ENCODE measurements at regions not wholly inside any gene's neighbourhood (a gene's known extent, or its start where the extent isn't known, plus 50 kb on each side); places are given as distances from the start of the nearest gene placed in this dataset.

DNA sequence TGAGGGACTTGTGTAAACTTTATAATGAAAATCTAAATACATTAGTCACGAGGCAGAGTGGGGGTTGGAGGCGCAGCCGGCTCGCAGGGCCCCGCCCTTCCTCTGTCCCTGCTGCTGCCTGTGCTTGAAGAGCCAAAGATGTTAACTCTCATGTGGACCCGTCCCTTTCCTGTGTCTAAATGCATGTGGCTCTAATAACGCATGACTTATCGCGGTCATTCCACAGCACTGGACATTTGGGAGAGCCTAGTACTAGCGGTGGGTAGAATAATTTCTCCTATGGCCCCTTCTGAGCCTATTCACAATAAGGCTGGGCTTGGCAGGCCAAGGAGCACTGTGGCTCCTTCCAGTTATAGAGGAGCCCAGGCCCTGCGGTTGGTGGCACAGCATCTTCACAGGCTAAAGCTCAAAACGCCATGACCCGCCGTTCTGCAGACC lies 82.3 kb upstream of the SIMC1 start:
- DNase-seq (ENCODE audit: low read depth, low spot score) = no peak
- in situ Hi-C loops (cut with HindIII; ENCODE audit: low sequenced_read_pairs) = no loop called here
- H3K4me3 ChIP-seq (ENCODE audit: low read depth, low read length) = no peak overlapping the region
- TF ChIP-seq, protein P1, sequence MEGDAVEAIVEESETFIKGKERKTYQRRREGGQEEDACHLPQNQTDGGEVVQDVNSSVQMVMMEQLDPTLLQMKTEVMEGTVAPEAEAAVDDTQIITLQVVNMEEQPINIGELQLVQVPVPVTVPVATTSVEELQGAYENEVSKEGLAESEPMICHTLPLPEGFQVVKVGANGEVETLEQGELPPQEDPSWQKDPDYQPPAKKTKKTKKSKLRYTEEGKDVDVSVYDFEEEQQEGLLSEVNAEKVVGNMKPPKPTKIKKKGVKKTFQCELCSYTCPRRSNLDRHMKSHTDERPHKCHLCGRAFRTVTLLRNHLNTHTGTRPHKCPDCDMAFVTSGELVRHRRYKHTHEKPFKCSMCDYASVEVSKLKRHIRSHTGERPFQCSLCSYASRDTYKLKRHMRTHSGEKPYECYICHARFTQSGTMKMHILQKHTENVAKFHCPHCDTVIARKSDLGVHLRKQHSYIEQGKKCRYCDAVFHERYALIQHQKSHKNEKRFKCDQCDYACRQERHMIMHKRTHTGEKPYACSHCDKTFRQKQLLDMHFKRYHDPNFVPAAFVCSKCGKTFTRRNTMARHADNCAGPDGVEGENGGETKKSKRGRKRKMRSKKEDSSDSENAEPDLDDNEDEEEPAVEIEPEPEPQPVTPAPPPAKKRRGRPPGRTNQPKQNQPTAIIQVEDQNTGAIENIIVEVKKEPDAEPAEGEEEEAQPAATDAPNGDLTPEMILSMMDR (IDR thresholded peaks at IDR 0.05; ENCODE audit: low read depth, low read length) = no peak

DNA sequence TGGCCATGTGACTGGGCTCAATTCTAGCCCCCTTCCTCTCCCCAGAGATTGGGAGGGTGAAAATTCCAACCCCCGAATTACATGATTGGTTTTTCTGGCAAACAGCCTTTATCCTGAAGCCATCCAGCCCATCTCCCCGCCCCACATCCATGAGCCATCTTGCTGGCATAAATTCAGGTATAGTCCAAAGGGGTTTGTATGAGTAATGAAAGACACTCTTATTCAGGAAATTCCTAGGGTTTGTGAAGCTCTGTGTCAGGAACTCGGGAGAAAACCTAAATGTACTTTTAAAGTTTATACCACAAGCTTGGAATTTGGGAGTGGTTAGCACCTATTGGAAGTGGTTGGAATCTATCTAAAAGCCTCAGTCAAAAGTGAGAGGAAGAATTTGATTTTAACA lies 80.6 kb upstream of the SIMC1 start:
- in situ Hi-C loops (cut with HindIII; ENCODE audit: low sequenced_read_pairs) = no loop called here
- peak; percentile 72 for DNase-seq (ENCODE audit: low read depth, low spot score)
- TF ChIP-seq, protein P1 (IDR thresholded peaks at IDR 0.05; ENCODE audit: low read depth, low read length) = no peak

DNA sequence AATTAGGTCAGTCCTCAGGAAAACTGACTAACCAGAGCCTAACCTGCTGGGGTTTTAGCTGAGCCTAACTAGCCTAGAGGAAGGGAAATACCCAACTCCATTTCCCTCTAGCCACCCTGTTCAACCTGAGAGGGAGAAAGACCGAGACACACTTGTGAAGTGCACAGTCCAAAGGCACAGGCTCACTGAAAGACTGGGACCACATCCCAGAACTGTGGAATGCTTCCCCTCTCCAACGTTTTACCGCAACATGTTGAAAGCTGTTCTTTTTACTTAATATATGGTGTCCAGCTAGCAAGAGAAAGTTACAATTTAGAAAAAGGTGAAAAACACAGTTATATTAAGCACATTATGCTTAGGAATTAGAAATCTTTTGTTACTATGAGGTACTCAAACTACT lies 76.8 kb upstream of the SIMC1 start:
- DNase-seq (ENCODE audit: low read depth, low spot score) = peak; percentile 65
- no peak overlapping the region for H3K4me3 ChIP-seq (ENCODE audit: low read depth, low read length)
- TF ChIP-seq, protein P1 (IDR thresholded peaks at IDR 0.05; ENCODE audit: low read depth, low read length) = no peak
- in situ Hi-C loops (cut with HindIII; ENCODE audit: low sequenced_read_pairs) = no loop called here

More for the DNA sequence above, 80.6 kb upstream of the SIMC1 start:
- H3K4me3 ChIP-seq (ENCODE audit: low read depth, low read length) = no peak overlapping the region

DNA sequence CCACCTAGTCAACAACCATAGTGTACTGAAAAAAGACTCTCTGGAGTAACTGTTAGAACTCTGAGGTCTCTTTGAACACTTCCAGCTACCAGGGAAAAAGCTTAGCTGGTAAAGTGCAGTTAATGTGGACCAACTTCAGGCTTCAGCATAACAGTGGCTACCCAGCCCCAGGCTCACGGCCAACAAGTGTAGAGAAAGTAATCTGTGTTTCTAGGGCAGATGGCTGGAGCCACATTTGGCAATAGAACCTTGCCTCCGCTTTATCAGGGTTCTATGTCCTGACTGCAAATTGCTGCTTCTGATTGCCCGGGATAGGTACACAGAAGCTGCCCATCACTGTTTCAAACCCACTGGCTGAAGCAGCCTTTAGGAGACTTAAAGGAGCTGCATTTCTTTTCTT lies 76.0 kb upstream of the SIMC1 start:
- in situ Hi-C loops (cut with HindIII; ENCODE audit: low sequenced_read_pairs) = no loop called here
- DNase-seq (ENCODE audit: low read depth, low spot score) = peak; percentile 49
- H3K4me3 ChIP-seq (ENCODE audit: low read depth, low read length) = no peak overlapping the region
- TF ChIP-seq, protein P1 (IDR thresholded peaks at IDR 0.05; ENCODE audit: low read depth, low read length) = no peak

DNA sequence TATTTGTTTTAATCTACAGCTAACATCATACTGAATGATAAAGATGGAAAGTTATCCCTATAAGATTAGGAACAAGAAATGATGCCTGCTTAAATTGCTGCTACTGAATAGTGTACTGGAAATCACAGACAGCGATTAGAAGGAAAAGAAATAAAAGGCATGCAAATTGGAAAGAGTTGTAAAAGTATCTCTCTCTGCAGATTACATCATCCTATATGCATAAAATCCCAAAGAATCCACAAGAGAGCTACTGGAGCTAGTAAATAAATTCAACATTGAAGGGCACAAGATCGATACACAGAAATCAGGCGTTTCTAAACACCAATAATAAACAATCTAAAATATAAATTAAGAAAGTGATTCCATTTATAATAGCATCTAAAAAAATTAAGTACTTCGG lies 75.3 kb upstream of the SIMC1 start:
- in situ Hi-C loops (cut with HindIII; ENCODE audit: low sequenced_read_pairs) = no loop called here
- TF ChIP-seq, protein P1 (IDR thresholded peaks at IDR 0.05; ENCODE audit: low read depth, low read length) = no peak
- H3K4me3 ChIP-seq (ENCODE audit: low read depth, low read length) = no peak overlapping the region
- DNase-seq (ENCODE audit: low read depth, low spot score) = no peak

DNA sequence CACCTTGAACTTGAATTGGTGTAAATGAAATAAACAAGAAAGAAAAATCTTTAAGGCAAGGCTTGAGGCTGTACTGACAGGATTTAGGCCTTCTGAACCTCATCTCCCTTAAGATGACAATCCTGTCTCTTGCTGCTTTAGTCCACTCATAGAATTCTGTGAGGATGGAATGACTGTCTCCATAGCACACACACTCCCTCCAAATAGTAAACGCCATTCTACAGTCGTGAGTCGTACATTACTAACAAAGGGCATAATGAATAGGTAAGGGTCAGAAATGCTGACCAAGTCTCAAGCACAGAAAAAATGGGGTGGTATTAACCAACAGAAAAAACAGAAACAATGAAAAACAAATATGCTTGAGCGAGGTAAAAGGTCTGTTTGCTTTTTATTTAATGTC lies 71.8 kb upstream of the SIMC1 start:
- no peak for DNase-seq (ENCODE audit: low read depth, low spot score)
- no peak overlapping the region for H3K4me3 ChIP-seq (ENCODE audit: low read depth, low read length)
- TF ChIP-seq, protein P1 (IDR thresholded peaks at IDR 0.05; ENCODE audit: low read depth, low read length) = no peak
- in situ Hi-C loops (cut with HindIII; ENCODE audit: low sequenced_read_pairs) = no loop called here

DNA sequence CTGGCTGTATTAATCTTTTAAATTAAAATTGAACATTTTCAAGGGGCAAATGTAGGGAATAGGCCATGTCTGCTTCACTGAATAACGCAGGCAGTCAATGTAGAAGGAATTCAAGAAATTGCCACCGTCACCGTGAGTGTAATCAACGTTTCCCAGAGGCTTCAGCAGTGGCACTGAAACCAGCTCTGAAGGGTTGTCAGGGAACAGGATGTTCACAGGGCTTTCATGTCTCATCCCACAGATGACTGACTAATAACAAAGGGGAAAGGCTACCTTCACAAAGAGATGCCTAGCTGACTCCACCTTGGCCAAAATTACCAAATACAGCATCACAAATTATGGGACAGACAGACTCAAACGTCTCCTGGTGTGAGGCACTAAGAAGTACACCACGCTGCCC lies 70.4 kb upstream of the SIMC1 start:
- no peak overlapping the region for H3K4me3 ChIP-seq (ENCODE audit: low read depth, low read length)
- TF ChIP-seq, protein P1 (IDR thresholded peaks at IDR 0.05; ENCODE audit: low read depth, low read length) = no peak
- in situ Hi-C loops (cut with HindIII; ENCODE audit: low sequenced_read_pairs) = no loop called here
- DNase-seq (ENCODE audit: low read depth, low spot score) = no peak
